ENCODE measurements at regions not wholly inside any gene's neighbourhood (a gene's known extent, or its start where the extent isn't known, plus 50 kb on each side); places are given as distances from the start of the nearest gene placed in this dataset.

- Histone ChIP-seq H4K5ac (ENCODE audit: insufficient read length, low read depth, low read length) (no peak overlapping the region), H3K23ac (ENCODE audit: insufficient read length) (no peak overlapping the region), H3K23me2 (ENCODE audit: low read depth, low read length) (no peaks in the 10 kb centered on the region), H3K4me3 (ENCODE audit: extremely low read depth in 1 of 4, insufficient read depth in 2 of 4, low read depth in 3 of 4, low read length in 4 of 4) (no peak overlapping the region), H3K18ac (ENCODE audit: extremely low read depth, low read length) (no peak overlapping the region), H3K79me1 (ENCODE audit: low read depth, low read length) (no peaks in the 10 kb centered on the region), H3K36me3 (ENCODE audit: control insufficient read depth in 2 of 4, insufficient read depth in 4 of 4, low read length in 3 of 4) (no peaks in the 10 kb centered on the region), H3K27ac (ENCODE audit: low read depth, low read length) (no peak overlapping the region), H2BK5ac (ENCODE audit: low read depth, low read length) (no peak overlapping the region), H3K4ac (replicated peaks; ENCODE audit: insufficient read length, low read depth, low read length) (no peak overlapping the region), H3K9ac (replicated peaks in 1 of 4; ENCODE audit: extremely low read depth in 1 of 4, low read depth in 3 of 4, low read length in 3 of 4) (no peak overlapping the region), H3K56ac (replicated peaks; ENCODE audit: insufficient read length, low read depth, low read length) (no peak overlapping the region), H2BK20ac (ENCODE audit: low read length) (no peak overlapping the region), H4K20me1 (replicated peaks in 1 of 2; ENCODE audit: control insufficient read depth in 1 of 2, insufficient read depth in 2 of 2, low read length in 2 of 2) (peaks cover 0 to 3% of the 10 kb centered on the region in 2 experiments), H2BK120ac (replicated peaks; ENCODE audit: low read depth, low read length) (no peak overlapping the region), H3K14ac (ENCODE audit: insufficient read length) (no peak overlapping the region), H2BK12ac (ENCODE audit: low read depth, low read length) (no peak overlapping the region), H3K9me3 (ENCODE audit: insufficient read depth in 2 of 2, low read depth in 1 of 2, low read length in 1 of 2) (no peaks in the 10 kb centered on the region), H2BK15ac (ENCODE audit: low read length) (no peak overlapping the region), H4K8ac (ENCODE audit: extremely low read depth, insufficient read depth, low read length) (no peak overlapping the region), H3K27me3 (replicated peaks in 1 of 4; ENCODE audit: control insufficient read depth in 3 of 4, extremely low read depth in 1 of 4, insufficient read depth in 3 of 4, low read length in 3 of 4) (peaks cover 65 to 98% (median 88%) of the 10 kb centered on the region in 4 experiments), H4K91ac (replicated peaks; ENCODE audit: insufficient read length, low read length) (no peak overlapping the region), H2AFZ (ENCODE audit: low read length) (no peak overlapping the region), H3K4me2 (ENCODE audit: insufficient read depth in 1 of 2, low read depth in 2 of 2, low read length in 2 of 2) (no peak overlapping the region), H2AK5ac (ENCODE audit: low read depth, low read length) (no peak overlapping the region), H3K79me2 (ENCODE audit: control insufficient read depth in 1 of 2, insufficient read depth in 2 of 2, low read length in 2 of 2) (no peaks in the 10 kb centered on the region), H3K4me1 (replicated peaks in 1 of 4; ENCODE audit: control insufficient read depth in 3 of 4, insufficient read depth in 4 of 4, low read length in 3 of 4) (peaks cover 0 to 3% (median 0%) of the 10 kb centered on the region in 4 experiments; a peak in 2 of 7 replicates)
- FAIRE-seq: no peak
- no peak for DNase-seq (ENCODE audit: low read depth in 1 of 2, low spot score in 2 of 2)
- CTCF ChIA-PET (ENCODE audit: partially characterized antibody): interaction anchor here (2.5 kb wide), 1 partner anchor 11 kb away, joined by 14 read pairs; no protein-coding TSS in a partner anchor
- 89% methylated on average over 2 of the region's 2 CpGs; no CpG with 5 or more reads in 1 of the 2 experiments for WGBS, 2 experiments (ENCODE audit: extremely low coverage in 1 of 2, insufficient coverage in 1 of 2, insufficient read length in 1 of 2, insufficient replicate concordance in 2 of 2, low coverage in 1 of 2, low lambda C conversion rate in 2 of 2, missing lambda C conversion rate in 1 of 2)
- POLR2A ChIA-PET (ENCODE audit: partially characterized antibody): no interaction called here
- no peak for TF ChIP-seq BACH1 (IDR thresholded peaks at IDR 0.05; ENCODE audit: low read length)
Measured at GRCh38 chr22:22358686-22359085, 114.1 kb downstream of the VPREB1 start.

All from H1 (cell line).